ENCODE measurements at regions not wholly inside any gene's neighbourhood (a gene's known extent, or its start where the extent isn't known, plus 50 kb on each side); places are given as distances from the start of the nearest gene placed in this dataset.

DNA sequence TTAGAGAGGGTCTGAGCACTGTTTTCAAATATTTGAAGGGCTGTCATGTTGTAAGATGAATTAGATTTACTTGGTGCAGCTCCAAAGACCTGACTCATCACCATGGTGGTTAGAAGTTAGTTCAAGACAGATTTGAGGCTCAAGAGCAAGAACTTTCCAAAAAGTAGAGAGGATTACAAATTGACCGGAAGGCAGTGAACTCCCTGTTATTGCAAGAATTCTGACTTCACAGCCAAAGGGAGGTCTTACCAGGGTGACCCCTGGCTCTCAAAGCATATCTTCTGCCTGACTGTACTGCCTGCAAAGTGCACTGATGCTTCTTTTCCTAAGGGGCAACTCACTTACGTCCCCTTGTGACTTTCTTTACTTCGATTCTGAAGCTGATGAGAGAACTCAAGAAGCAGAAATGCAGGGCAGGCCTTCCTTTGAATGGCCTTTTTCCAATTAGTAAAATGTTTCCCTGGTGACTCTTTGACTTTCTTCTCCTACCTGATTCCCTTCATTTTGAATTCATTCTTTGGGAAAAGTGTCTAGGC, 86.4 kb downstream of the NAV1 start:
- no peaks in the 10 kb centered on the region for H3K4me1 Mint-ChIP-seq
- H3K27ac Mint-ChIP-seq = no peak overlapping the region
- H3K4me3 Mint-ChIP-seq = no peak overlapping the region
- ATAC-seq = no peak
- H3K36me3 Mint-ChIP-seq = peaks cover 5% of the 10 kb centered on the region
- no peaks in the 10 kb centered on the region for H3K9me3 Mint-ChIP-seq
- no peaks in the 10 kb centered on the region for H3K27me3 Mint-ChIP-seq

DNA sequence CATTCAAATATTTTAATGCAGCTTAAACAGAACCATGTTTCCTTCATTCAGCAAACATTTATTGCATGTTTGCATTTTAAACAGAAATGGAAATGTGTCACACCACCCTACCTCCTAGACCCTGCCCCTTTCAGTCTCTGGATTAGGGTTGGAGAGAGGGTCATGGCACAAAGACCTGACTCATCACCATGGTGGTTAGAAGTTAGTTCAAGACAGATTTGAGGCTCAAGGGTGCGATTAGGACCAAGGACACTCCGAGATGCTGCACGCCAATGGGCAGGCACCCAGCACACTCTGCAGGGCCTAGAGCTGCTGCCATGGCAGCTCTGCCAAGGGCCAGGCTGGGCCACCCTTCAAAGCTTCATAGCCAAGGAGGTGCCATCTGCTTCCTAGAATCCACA, 86.9 kb downstream of the NAV1 start:
- Mint-ChIP-seq H3K27ac (no peak overlapping the region), H3K4me1 (no peaks in the 10 kb centered on the region), H3K9me3 (no peaks in the 10 kb centered on the region), H3K36me3 (peaks cover 5% of the 10 kb centered on the region), H3K27me3 (no peaks in the 10 kb centered on the region), H3K4me3 (no peak overlapping the region)
- ATAC-seq = no peak

DNA sequence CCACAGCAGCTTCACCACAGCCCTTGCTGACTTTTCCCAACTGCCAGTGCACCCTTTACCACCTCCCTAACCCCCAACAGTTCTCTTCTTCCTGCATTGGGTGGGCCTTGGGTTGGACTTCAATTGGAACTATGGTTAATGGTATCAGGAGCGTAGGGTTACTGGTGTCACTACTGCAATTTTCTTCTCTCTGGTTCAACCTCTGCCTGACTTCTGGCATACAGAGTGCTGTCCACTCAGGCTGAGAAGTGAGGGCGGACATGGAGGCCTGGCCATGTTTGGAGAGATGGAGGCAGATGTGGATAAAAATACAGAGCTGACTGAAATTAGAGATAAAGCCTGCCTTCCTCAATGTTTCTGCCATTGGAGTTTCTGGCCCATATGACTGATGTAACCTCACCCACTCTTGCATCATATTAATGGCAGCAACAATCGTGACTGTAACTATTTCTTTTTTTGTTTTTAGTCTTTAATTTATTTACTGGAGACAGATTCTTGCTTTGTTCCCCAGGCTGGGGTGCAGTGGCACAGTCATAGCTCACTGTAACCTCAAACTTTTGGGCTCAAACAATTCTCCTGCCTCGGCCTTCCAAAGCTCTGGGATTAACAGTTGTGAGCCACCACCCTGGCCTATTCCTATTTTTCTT, 87.8 kb downstream of the NAV1 start:
- Mint-ChIP-seq H3K9me3 (no peaks in the 10 kb centered on the region), H3K4me1 (no peaks in the 10 kb centered on the region), H3K27ac (no peak overlapping the region), H3K27me3 (no peaks in the 10 kb centered on the region), H3K36me3 (peaks cover 3% of the 10 kb centered on the region), H3K4me3 (no peak overlapping the region)
- ATAC-seq = no peak

DNA sequence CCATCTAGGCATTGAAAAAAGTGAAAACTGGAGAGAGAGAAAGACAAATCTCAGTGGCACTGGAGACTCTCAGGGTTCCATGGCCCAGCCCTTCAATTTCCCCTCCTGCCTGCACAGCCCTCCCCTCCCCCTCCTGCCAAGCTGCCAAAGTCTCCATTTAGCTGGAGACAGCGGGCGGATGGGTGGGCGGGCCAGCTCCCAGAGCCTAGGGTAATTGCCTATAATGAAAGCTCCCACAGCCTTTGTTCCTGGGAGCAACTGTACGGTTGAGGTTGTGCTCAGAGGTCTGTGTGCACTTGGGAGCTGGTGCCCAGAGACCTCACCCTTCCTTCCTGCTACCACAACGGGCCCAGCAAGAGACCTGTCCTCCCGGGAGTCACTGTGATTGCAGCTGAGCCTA, 89.6 kb downstream of the NAV1 start:
- H3K27me3 Mint-ChIP-seq = no peaks in the 10 kb centered on the region
- no peaks in the 10 kb centered on the region for H3K9me3 Mint-ChIP-seq
- no peaks in the 10 kb centered on the region for H3K36me3 Mint-ChIP-seq
- no peak for ATAC-seq
- no peak overlapping the region for H3K4me3 Mint-ChIP-seq
- H3K4me1 Mint-ChIP-seq = no peaks in the 10 kb centered on the region
- H3K27ac Mint-ChIP-seq = no peak overlapping the region

DNA sequence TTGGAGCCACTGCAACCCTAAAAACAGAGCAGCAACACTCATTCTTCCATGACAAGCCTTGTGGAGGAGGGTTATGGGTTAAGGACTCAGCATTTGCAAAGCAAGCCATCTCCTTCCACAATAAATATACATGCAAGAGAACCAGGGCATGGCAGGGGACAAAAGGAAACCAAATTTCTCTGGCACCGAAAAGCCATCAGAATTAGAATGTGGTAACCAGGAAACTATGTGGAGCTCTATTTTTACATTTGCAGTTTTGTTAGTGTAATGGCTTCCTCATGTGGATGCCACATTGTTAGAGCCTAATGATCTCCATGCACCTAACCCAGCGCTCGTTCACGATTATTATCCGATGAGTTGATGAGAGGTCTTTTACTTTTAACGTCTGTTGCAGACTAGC, 91.7 kb downstream of the NAV1 start:
- Mint-ChIP-seq H3K27ac (no peak overlapping the region), H3K9me3 (no peaks in the 10 kb centered on the region), H3K27me3 (no peaks in the 10 kb centered on the region), H3K36me3 (no peaks in the 10 kb centered on the region), H3K4me1 (no peaks in the 10 kb centered on the region), H3K4me3 (no peak overlapping the region)
- no peak for ATAC-seq

DNA sequence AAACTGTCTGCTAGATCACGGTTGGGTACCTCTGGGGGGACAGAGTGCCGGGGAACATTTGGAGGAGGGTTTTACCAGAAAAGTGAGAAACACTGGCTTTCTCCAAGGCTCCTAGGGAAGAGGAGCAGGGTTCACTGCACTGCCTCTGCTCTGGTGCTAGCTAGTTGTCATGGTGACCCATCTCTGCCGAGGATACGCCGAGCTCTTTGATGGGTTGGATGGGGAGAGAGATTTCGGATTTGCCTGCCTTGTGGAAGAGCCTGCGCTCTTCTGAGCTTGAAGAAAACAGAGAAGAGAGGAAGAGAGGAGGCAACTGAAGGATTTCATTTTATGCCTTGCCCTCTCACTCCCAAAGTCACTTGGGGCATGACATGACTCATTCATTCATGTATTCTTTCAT, 92.1 kb downstream of the NAV1 start:
- no peak overlapping the region for H3K4me3 Mint-ChIP-seq
- no peaks in the 10 kb centered on the region for H3K9me3 Mint-ChIP-seq
- H3K27ac Mint-ChIP-seq = no peak overlapping the region
- H3K36me3 Mint-ChIP-seq = no peaks in the 10 kb centered on the region
- H3K27me3 Mint-ChIP-seq = no peaks in the 10 kb centered on the region
- ATAC-seq = no peak
- no peaks in the 10 kb centered on the region for H3K4me1 Mint-ChIP-seq

DNA sequence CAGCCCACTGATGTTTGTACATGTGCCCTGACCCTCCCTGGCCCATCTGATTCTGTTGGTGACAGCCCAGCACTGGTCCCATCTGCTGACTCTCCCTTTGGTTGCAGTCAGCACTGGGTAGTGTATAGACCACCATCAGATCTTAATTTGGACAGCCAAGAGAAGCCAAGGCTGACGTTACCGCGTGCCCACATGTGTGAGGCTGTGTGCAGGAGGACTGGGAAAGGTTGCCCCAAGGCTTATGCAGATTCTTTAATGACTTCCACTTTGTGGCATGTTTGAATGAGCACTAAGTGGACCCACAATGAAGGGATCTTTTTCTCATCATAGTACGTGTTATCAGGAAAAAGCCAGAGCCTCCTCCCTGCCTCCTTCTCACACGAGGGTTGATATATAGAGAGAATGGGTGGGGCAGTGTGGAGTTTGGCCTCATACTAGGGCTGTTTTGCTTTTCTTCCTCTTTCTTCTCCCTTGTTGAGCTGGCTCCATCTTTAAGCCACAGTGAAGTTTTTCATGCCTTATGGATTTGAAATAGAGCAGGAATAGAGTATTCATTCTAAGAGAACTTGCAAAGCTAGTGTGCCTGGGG, 93.5 kb downstream of the NAV1 start:
- no peak for ATAC-seq
- H3K9me3 Mint-ChIP-seq = no peaks in the 10 kb centered on the region
- no peaks in the 10 kb centered on the region for H3K27me3 Mint-ChIP-seq
- no peaks in the 10 kb centered on the region for H3K36me3 Mint-ChIP-seq
- no peaks in the 10 kb centered on the region for H3K4me1 Mint-ChIP-seq
- H3K27ac Mint-ChIP-seq = no peak overlapping the region
- H3K4me3 Mint-ChIP-seq = no peak overlapping the region

DNA sequence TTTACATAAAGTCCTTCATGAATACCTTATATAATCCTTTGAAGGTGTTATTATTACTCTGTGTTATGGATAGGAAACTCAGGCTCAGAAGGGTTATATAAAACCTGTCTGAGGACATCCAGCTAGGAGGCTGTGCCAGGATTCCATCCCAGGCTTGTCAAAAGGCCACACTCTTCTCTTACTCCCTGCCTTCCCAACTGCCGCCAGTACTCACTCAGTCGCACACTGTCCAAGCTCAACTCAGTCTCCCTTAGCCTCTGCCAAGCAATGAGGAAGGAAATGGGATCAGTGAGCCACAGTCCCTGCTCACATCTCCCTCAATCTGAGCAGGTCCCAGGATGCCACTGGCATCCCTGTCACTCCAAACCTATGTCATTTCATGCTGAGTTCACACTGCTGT, 94.4 kb downstream of the NAV1 start:
- Mint-ChIP-seq H3K9me3 (no peaks in the 10 kb centered on the region), H3K36me3 (no peaks in the 10 kb centered on the region), H3K4me3 (no peak overlapping the region), H3K4me1 (no peaks in the 10 kb centered on the region), H3K27ac (no peak overlapping the region), H3K27me3 (no peaks in the 10 kb centered on the region)
- no peak for ATAC-seq

DNA sequence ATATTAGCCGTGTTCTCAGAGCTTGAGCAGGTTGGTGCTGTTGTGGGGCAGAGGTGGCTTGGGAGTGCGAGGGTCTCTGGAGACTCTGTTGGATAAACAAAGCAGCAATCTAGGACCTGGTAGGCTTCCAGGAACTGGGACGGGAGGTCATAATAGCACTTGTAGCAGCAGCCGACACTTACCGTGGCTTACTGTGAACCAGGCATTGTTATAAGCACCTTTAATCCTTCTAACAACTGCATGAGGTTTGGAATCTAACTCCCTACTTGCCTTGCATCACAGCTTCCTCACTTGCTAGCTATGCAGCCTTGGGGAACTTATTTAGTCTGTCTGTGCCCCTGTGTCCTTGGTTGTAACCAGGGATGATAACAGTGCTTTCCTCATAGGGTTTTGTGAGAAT, 94.9 kb downstream of the NAV1 start:
- H3K9me3 Mint-ChIP-seq = no peaks in the 10 kb centered on the region
- no peaks in the 10 kb centered on the region for H3K27me3 Mint-ChIP-seq
- no peaks in the 10 kb centered on the region for H3K36me3 Mint-ChIP-seq
- H3K27ac Mint-ChIP-seq = no peak overlapping the region
- ATAC-seq = no peak
- H3K4me3 Mint-ChIP-seq = no peak overlapping the region
- H3K4me1 Mint-ChIP-seq = no peaks in the 10 kb centered on the region

DNA sequence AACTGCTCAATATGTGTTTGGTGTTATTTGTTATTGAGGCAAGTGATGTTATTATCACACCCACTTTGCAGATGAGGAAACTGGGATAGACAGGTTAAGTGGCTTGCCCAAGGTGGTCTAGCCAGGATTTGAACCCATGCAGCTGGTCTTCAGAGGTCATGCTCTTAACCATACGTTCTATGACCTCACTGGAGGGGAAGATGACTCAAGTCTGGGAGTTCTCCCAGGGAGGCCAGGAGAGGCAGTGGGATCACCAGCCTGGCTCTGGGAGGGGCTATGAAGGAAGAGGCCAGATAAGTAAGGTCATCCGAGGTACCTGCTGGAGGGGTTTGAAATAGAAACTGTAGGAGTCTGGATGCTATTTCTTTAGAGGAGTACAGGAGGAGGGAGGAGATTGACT, 95.3 kb downstream of the NAV1 start:
- H3K9me3 Mint-ChIP-seq = no peaks in the 10 kb centered on the region
- H3K27ac Mint-ChIP-seq = no peak overlapping the region
- no peak overlapping the region for H3K4me3 Mint-ChIP-seq
- H3K4me1 Mint-ChIP-seq = no peaks in the 10 kb centered on the region
- no peaks in the 10 kb centered on the region for H3K27me3 Mint-ChIP-seq
- no peak for ATAC-seq
- H3K36me3 Mint-ChIP-seq = no peaks in the 10 kb centered on the region

DNA sequence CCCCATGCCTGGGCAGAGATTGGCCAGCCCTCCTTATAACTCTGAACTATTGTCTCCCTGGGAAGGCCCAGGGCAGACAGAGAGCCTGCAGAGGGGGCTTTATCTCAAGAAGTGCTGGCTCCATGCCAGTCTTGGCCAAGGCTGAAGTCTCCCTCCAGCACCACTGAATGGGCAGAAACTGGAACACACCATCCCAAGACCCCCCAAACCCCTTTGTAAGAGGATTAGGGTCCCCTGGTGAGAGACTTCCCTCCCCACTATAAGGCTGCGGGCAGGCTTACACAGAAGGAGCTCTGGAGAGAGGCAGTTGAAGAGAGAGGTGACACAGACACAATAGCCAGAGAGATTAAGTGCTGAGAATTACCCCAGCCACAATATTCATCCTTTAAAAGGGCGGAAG, 97.2 kb downstream of the NAV1 start:
- no peaks in the 10 kb centered on the region for H3K27me3 Mint-ChIP-seq
- no peak for ATAC-seq
- no peaks in the 10 kb centered on the region for H3K9me3 Mint-ChIP-seq
- H3K4me3 Mint-ChIP-seq = no peak overlapping the region
- no peaks in the 10 kb centered on the region for H3K4me1 Mint-ChIP-seq
- no peaks in the 10 kb centered on the region for H3K36me3 Mint-ChIP-seq
- H3K27ac Mint-ChIP-seq = no peak overlapping the region

DNA sequence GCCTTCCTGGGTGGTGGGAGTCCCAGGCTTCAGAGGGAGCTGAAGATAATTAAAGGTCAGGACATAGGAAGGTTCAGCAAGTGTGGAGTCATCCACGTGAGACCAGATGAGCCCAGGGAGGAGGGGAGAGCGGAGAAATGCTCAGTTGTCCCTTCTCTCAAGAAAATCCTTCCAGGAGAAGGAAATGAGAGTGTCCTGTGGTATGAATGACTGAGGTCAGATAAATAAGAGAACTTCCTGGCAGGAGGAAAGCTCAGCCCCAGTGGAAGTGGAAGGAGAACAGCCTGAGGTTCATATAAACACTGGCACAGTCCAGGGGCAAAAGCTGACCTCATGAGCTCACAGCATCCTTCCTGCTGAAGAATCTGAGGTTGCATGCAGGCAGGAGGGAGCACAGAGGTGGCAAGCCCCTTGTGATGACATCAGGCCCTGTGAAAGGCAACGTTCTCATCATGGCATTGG, 97.6 kb downstream of the NAV1 start:
- no peak for ATAC-seq
- Mint-ChIP-seq H3K27me3 (no peaks in the 10 kb centered on the region), H3K27ac (no peak overlapping the region)

DNA sequence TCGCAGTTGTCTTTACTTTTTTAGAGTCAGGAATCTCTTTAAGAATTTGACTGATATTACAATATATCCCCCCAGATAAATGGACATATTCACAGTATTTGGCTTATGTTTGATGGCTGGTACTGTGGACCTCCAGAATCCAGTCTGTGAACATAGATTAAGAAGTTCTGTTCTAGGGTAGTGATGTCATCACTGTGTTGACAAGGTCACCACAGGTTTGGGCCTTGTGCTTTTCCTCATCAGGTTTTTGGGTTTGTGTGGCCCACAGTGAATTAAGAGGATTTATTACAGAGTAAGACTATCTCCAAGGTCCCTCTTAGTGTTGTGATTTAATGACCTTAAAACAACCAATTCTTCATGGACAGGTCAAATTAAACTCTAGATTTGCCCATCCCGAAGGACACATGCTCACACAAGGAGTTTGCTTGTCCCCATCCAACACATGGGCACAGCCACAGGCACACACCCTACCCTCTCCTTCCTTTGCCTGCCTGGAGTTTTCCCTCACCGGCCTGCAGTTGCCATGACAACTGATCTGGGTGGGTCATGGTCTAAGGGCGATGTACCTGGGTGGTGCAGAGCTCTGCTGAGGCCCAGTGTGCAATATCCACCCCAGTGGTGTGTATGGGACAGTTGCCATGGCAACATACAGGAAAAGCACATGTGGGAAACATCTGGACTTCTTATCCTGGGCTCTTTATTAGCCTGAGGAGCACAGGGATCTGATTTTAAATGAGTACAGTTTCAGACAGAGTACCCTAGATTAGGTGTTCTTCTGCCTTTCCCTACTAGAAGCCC, 98.6 kb downstream of the NAV1 start:
- no peak overlapping the region for H3K4me3 Mint-ChIP-seq
- peaks cover 7% of the 10 kb centered on the region for H3K27me3 Mint-ChIP-seq
- ATAC-seq = no peak
- H3K9me3 Mint-ChIP-seq = peaks cover 6% of the 10 kb centered on the region
- H3K4me1 Mint-ChIP-seq = no peaks in the 10 kb centered on the region
- H3K36me3 Mint-ChIP-seq = no peaks in the 10 kb centered on the region
- no peak overlapping the region for H3K27ac Mint-ChIP-seq

More for the DNA sequence above, 97.6 kb downstream of the NAV1 start:
- no peak overlapping the region for H3K4me3 Mint-ChIP-seq
- H3K4me1 Mint-ChIP-seq = no peaks in the 10 kb centered on the region
- H3K36me3 Mint-ChIP-seq = no peaks in the 10 kb centered on the region
- H3K9me3 Mint-ChIP-seq = no peaks in the 10 kb centered on the region

DNA sequence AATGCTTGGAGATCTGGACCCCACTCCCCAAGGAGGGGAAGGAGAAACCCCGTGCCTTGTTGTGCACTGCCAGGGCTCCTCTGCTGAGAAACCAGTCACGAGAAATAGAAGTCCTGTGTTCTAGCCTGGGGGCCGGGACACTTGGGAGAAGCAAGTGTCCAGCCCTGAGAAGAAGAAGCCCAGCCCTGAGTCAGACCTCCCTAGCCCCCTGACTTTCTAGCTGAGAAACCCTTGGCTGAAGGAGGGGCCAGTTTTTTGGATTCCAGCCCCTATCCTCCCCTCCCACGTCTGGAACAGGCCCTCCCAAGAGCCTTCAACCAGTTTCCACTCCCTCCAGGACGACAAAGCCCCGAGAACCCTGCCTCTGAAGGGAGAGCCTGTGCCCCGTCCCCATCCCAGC, 100.5 kb downstream of the NAV1 start:
- H3K27ac Mint-ChIP-seq = no peak overlapping the region
- no peak overlapping the region for H3K4me3 Mint-ChIP-seq
- ATAC-seq = no peak
- peaks cover 21% of the 10 kb centered on the region for H3K27me3 Mint-ChIP-seq
- H3K9me3 Mint-ChIP-seq = peaks cover 12% of the 10 kb centered on the region
- no peaks in the 10 kb centered on the region for H3K4me1 Mint-ChIP-seq
- peaks cover under 1% of the 10 kb centered on the region for H3K36me3 Mint-ChIP-seq

DNA sequence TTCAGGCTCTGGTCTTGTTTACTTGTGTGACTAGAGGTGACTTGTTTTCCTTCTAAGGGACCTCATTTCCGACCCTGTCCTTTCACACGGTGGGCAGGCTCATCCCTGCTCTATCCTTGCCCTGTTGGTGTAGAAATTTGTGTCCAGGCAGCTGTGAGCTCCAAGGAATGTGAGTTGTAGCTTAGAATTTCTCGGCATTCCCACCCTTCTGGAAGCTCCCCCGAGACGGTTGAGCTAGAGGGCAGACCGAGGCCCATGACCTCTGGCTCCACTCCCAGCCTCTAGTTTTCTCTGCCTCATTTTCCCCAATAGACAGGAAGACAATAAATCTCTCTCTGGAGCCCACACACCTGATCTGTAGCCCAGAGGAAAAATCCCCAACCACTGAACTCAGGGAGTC, 100.9 kb downstream of the NAV1 start:
- Mint-ChIP-seq H3K27ac (no peak overlapping the region), H3K9me3 (peaks cover 15% of the 10 kb centered on the region), H3K4me1 (no peaks in the 10 kb centered on the region), H3K4me3 (no peak overlapping the region), H3K36me3 (peaks cover 4% of the 10 kb centered on the region), H3K27me3 (peaks cover 25% of the 10 kb centered on the region)
- ATAC-seq = no peak

DNA sequence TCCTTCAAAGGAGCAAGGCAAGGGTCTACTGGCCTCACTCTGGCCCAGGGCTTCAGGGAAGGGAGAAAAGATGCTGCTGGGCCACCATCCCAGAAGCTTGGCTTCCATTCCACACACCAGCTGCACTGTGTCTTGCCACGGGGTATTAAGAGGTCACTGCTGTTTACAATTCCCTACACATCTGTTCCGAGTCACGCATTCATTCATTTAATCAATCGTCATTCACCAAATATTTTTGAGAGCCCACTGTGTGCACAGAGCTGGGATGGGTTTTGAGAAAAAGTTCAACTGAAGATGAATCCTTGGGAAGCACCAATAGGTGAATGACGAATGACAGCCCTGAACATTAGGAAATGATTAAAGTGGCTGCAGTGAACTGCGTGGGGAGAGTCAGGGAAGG, 101.7 kb downstream of the NAV1 start:
- Mint-ChIP-seq H3K4me3 (no peak overlapping the region), H3K27ac (no peak overlapping the region), H3K36me3 (peaks cover 4% of the 10 kb centered on the region), H3K27me3 (peaks cover 28% of the 10 kb centered on the region), H3K4me1 (no peaks in the 10 kb centered on the region), H3K9me3 (peaks cover 15% of the 10 kb centered on the region)
- no peak for ATAC-seq
